Dermis blood vessel endothelial cell (primary cell): ENCODE measurements at regions not wholly inside any gene's neighbourhood (a gene's known extent, or its start where the extent isn't known, plus 50 kb on each side); places are given as distances from the start of the nearest gene placed in this dataset.

Experiments
- DNase-seq: peaks from one replicate; pipeline ENCODE4 v3.0.0; 2010

DNA sequence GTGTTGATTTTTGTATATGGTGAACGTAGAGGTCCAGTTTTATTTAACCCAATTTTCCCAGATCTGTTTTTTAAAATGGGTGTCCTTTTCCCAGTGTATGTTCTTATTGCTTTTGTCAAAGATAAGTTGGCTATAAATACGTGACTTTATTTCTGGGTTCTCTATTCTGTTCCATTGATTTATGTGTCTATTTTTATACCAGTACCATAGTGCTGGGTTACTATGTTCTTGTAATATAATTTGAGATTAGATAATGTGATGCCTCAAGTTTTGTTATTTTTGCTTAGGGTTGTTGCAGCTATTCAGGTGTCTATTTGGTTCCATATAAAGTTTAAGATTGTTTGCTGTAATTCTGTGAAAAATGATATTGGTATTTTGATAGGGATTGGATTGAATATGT, 749.1 kb upstream of the GRIA3 start:
- DNase-seq = no peak

DNA sequence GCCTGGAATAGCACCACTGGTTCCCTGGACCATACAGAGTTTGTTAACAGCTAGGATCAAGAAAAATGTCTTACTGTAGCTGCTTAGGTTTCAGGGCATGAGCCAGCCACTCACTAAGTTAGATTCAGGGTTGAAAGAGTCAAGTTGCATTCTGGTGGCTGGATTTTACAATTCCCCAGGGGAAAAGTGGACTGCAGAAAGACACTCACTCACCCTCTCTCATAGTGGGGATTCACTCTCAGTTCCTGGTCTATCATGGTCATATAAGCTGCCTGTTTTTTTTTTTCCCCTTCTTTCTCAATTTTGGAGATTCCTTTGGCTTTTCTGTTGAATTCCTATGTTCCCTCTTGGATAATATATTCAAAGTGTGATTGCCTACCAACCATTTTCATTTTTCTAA, 744.2 kb upstream of the GRIA3 start:
- DNase-seq = no peak

DNA sequence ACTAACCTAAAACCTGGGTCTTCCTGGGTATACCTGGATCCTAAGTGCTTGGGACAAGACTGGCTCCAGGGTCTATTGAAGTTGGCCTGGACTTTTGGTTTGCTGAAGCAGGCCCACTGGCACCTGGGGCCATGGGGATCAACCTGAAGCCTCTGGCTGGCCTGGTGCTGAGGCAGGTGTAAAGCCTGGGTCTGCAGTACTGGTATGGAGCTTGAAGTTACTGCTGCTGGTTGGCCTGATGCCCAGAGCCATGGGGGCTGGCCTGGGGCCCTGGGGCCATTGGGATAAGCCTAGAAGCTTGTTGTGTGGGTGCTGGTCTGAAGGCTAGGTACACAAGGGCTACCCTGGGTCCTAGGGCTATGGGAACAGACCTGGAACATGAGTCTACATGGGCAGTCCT, 743.2 kb upstream of the GRIA3 start:
- no peak for DNase-seq

DNA sequence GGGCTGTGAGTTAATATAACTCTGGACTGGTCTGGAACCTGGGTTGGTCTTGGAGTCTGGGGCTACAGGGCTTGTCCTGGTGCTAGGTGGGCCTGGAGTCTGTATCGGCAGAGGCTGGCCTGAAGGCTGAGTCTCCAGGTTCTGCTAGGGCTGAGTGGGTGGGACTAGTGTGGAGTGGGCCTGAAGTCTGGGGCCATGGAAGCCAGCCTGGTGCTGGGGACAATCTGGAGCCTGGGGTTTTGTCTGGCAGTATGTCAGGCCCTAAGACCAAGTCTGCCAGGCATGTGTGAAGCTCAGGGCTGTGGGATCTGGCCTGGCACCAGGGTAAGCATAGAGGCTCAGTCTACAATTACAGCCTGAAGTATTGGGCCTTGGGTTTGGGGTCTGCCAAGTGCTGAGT, 742.6 kb upstream of the GRIA3 start:
- no peak for DNase-seq

DNA sequence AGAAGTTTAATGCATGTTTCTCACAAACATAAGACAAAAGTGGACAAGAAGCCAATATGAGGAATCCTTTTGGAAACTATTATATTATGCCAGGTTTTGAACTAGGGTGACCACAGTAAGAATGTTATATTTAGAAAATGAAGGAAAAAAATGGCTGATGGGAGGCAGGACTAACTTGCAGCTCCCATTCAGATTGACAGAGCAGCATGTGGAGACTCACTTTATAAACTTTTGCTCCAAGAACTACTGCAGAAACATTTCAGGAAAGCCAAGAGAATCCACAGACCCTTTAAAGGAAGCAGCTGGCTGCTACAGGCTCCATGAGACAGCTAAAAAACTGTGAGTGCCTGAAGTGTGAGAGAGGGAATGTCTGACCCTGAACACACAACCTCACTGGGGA, 738.6 kb upstream of the GRIA3 start:
- DNase-seq = no peak

DNA sequence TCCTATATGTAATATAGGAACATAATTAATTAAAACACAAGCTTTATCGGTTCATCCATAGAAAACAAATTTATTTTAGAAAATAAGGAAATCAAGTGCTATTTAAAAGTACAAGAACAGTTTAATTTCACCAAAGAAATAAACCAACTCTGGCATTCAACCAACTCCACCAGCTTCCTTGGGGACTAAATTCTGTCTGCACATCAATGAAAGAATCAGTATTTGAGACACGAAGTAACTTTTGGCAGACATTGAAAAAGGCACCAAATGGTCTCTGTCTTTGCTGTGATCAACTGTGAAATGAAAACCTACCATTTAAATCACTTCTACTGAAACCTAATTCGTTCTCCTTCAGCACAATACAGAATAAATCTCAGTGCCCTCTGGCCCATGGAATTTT, 719.7 kb upstream of the GRIA3 start:
- no peak for DNase-seq

DNA sequence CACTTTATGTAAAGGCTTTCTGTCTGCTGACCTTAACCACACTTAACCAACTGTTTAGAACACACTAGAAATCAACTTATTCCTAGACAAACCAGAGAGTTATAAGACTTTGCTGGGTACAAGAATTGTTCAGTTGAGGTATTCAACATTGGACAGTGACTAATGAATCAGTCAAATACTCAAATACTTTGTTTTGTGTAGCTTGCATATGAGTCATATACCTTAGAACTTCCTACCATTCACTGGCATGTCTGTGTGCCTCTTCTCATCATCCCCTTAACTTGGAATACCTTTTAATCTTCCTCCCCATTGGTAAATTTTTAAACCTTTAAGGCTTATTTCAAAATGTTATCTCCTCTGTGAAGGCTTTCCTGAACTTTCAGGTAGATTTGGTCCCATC, 708.8 kb upstream of the GRIA3 start:
- DNase-seq = no peak

DNA sequence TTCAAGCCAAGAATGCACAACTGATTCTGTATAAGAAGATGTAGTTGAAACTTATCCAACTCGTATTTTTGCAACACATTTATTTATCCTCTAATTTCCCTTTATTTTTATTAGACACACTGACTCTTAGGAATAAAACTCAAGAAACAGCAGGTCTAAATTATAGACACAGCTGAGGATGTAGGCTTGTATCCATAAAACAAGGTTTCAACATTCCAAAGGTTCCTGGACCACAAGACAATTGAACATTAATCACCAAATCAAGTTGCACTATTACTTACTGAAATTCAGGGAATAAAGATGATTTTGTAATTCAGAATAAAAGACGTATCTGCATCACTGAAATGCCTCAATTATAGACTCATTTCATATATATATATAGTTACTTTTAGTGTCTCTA, 683.5 kb upstream of the GRIA3 start:
- no peak for DNase-seq

DNA sequence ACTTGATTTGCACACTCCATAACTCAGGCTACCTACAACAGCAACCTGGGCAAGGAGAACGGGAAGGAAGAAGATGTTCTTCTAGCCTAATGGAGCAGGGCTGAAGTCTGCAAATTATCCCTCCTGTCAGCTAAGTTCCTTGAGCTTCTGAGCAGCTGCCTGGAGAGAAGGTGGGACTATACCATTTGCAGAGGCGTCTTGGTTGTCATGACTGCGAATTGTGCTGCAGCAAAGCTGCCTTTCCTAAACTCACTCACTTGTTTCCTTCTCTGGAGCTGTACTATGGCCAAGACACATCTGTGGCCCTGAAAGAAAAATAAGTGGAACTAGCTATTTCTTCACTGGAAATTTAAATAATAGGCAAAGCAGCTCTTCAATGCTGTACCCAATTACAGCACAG, 682.4 kb upstream of the GRIA3 start:
- no peak for DNase-seq

DNA sequence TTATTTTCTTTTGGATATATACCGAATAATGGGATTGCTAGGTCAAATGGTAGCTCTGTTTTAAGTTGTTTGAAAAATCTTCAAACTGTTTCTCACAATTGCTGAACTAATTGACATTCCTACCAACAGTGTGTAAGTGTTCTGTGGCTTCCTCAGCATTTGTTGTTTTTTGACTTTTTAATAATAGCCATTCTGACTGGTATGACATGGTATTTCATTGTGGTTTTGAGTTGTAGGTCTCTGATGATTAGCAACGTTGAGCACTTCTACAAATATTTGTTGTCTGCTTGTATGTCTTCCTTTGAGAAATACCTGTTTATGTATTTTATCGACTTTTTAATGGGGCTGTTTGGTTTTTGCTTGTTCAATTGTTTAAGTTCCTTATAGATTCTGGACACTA, 680.1 kb upstream of the GRIA3 start:
- DNase-seq = no peak

DNA sequence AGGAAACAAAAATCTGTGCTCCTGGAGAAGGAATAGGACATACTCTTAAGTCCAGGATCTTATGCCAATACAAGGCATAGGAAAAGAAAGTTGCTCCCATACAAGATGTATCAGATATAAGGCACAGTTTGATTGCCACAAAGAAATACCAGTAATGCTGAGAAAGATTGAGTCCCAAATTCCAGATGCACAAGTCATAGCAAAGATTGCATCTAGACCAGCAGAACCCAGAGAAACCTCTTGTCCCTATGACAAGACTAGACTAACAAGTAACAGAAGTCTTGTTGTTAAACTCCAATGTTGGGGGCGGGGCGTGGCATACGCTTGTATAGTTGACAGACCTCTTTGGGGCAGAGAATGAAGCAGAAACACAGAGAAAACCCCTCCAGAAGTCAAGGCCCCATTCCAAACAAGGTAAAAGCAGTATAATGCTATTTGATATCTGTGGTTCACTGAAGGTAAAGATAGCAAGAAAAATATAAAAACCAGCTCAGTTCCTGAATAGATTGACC, 671.5 kb upstream of the GRIA3 start:
- no peak for DNase-seq

DNA sequence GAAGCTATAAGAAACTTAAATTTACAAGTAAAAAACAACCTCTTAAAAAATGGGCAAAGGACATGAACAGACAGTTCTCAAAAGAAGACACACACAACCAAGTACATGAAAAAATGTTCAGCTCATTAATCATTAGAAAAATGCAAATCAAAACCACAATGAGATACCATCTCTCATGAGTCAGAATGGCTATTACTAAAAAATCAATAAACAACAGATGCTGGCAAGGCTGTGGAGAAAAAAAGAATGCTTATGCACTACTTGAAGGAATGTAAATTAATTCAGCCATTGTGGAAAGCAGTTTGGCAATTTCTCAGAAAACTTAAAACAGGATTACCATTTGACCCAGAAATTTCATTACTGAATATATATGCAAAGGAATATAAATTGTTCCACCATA, 666.3 kb upstream of the GRIA3 start:
- DNase-seq = no peak

DNA sequence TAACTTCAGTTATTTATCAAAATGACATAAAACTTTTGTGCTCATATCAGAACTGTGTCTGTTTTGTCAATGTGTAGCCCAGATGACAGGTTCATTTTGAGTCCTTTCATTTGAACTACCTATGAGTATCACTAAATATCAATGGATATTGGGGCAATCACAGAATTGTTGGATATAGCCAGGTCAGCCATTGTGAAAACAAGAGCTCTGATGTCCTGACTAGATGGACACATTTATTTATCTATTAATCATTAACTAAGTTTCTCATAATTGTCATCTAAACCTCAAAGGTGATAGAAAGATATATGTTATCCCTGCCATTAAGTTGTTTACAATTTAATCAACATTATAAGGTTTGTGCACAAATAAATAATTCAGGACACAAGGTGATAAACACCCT, 638.3 kb upstream of the GRIA3 start:
- DNase-seq = no peak

DNA sequence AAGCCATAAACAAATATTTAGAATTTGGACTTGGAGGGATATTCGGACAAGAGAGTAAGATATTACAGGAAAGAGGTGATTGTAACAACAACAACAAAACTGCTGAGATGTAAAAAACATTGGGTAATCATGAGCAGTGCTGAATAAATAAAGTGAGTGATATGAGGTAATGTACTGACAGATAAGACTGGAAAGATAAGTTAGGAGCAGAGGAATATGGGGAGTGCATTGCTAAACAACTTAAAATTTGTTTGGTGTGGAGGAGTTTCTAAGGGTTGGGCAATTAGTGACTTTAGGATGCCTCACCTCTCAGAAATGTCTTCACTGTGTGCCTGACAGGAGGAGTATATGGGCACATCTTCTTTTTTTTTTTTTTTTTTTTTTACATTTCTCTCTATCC, 637.8 kb upstream of the GRIA3 start:
- DNase-seq = no peak

DNA sequence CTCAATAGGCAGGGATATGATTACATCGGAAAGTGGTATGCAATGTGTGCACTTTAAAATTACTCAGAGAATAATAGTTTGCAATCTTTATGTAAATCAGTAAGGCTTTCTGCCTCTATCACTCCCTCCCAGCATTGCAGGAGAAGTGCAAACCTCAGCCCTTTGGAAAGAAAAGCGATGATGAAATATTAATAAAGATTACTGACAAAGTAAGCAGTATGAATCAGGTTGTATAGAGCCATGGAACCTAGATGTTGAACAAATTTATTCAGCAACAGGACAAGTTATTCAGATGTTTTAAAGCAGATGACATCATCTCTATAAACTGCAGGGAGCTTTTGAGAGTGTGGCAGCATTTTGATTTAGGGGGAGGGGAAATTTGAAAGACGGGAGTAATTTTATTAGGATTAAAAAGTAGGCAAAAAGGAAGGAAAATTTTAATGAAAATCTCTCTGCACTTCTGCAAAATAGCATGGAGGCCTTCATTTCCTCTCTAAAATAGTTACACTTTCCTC, 631.7 kb upstream of the GRIA3 start:
- no peak for DNase-seq

DNA sequence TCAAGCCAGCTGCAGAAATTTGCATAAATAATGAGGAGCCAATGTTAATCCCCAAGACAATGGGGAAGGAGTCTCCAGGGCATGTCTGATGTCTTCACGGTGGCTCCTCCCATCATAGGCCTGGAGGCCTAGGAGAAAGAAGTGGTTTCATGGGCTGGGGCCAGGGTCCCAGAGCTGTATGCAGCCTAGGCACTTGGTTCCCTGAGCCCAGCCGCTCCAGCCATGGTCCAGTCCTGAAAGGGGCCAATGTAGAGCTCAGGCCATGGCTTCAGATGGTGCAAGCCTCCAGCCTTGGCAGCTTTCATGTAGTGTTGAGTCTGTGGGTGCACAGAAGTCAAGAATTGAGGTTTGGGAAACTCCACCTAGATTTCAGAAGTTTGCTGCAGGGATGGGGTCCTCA, 628.2 kb upstream of the GRIA3 start:
- no peak for DNase-seq

DNA sequence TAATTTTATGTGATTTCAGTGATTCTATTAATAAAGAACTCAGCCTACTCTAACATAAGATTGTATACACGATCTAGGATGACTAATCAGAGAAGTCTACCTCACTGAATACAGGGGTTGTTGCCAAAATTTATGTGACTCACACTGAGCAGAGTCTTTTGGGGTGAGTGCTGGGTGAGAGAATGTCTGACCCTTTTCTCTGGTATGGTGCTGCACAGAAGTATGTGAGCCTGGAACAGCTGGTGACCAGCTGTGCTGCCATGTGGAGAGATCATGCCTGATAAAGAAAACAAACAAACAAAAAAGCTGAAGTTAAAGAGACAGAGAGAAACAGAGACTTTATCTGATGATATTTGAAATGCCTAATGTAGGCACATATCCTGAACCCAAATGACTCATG, 618.1 kb upstream of the GRIA3 start:
- DNase-seq = no peak

DNA sequence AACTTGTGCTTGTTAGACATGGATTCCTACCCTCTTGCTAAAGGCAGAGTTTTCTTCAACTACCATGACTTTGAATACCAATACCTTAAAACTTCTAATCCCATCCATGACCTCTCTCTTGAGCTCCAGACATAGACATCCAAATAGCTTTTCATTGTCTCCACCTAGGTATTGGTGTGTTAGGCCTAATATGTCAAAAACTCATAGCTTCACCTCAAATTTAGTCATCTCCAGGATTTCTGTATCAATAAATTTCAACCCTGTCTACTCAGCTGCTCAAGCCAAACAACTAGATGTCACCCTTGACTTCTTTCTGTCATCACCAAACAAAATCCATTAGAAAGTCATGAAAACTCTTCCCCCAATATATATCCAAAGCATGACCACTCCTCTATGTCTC, 617.7 kb upstream of the GRIA3 start:
- no peak for DNase-seq

DNA sequence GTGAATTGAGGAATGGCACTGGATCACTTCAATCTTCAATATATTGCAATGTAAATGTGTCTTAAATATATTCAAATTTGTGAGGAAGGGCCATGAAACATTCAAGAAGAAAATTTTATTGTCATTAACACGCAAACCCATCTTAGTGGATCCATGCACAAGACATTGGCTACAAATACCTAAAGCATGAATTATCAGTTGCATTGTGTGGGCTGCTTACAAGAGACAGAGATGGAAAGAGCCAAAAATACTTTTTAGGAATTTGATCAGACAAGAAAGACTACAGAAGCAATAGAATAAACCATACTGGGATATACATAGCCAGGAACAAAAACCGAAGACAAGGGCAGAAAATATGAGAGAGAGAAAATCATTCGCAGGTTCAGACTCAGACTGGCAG, 616.2 kb upstream of the GRIA3 start:
- no peak for DNase-seq

DNA sequence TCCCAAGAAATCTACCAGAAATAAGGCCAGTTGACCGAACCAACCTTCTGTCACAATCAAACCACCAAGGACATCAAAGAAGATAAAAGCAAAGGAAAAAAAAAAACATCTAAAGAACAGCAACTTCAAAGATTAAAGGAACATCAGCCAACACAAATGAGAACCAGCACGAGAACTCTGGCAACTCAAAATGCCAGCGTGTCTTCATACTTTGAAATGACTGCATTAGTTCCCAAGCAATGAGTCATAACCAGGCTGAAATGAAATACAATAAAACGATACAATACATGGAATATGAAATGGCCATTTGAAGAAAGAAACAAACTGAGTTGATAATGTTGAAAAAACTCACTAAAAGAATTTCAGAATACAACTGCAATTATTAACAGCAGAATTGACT, 611.6 kb upstream of the GRIA3 start:
- DNase-seq = no peak

DNA sequence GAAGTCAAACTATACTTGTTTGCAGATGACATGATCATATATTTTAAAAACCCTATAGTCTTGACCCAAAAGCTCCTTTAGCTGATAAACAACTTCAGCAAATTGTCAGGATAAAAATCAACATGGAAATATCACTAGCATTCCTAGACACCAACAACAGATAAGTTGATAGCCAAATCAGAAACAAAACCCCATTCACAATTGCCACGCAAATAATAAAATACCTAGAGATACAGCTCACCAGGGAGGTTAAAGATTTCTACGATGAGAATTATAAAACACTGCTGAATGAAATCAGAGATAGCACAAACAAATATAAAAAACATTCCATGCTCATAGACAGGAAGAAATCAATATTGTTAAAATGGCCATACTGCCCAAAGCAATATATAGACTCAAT, 605.0 kb upstream of the GRIA3 start:
- DNase-seq = no peak

DNA sequence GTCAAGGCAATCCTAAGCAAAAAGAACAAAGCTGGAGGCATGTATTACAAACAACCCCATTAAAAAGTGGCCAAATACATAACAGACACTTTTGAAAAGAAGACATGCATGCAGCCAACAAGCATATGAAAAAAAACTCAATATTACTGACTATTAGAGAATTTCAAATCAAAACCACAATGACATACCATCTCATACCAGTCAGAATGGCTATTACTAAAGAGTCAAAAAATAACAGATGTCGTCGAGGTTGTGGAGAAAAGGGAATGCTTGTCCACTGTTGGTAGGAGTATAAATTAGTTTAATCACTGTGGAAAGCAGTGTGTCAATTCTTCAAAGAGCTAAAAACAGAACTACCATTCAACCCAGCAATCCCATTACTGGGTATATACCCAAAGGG, 604.6 kb upstream of the GRIA3 start:
- no peak for DNase-seq

DNA sequence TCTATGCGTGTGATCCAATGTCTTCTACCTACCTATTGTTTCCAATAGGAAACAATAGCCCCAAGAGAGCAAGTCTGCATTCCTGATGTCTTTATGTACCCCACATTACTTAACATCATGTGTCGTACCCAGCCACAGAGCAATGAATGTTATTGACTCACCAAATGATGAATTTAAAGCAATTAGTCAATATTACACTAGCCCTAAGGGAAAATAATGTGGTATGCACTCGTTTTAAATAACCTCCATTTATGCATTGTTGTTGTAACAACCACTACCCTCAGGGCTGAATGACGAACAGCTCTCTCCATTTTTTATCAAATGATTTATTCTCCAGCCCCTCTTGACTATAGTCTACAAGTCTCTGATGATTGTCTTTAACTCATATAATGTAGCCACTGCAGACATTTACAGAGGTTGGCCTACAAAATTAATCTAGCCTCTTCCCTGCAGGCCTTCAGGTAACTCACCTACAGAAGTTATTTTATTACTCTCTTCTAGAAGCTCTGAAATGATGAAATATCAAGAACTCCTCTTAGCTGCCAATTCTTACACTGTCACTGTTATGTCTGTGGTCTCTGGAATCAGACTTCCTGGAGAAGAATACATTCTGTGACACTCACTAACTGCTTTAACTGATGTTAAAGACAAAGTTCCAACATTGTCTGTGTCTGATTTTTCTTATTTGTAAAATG, 601.7 kb upstream of the GRIA3 start:
- no peak for DNase-seq

DNA sequence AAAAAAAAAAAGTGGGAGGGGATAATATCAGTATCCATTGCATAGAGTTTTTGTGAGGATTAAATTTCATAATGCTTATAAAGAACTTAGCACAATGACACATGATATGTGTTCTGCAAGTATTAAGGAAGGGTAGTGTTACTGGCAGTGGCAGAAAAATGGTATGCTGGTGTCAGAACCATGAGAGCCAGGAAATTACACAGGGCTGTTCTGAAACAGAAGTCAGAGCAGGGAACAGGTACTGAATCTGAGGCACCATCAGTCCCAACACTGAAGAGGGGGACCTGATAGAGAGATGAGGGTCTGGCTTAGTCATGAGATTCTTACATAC, 601.1 kb upstream of the GRIA3 start:
- DNase-seq = no peak

DNA sequence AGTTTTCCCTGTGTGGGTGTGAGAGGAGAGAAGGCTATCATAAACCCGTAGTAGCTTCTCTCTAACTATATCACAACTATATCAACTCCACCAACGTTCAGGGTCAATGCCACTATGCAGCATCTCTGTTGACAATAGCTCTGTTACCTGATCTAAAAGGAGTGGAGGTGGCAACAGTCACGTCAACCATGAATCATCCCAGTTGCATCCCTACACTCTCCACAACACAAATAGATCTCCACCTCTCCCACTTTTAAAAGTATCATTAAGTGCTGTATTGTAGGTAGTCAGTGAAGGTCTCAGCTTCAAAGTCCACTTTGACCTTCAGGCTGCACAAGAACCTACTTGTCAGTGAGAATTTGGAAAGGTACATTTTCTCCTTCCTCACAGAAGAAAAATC, 600.5 kb upstream of the GRIA3 start:
- no peak for DNase-seq
